ENCODE measurements at regions not wholly inside any gene's neighbourhood (a gene's known extent, or its start where the extent isn't known, plus 50 kb on each side); places are given as distances from the start of the nearest gene placed in this dataset.

DNA sequence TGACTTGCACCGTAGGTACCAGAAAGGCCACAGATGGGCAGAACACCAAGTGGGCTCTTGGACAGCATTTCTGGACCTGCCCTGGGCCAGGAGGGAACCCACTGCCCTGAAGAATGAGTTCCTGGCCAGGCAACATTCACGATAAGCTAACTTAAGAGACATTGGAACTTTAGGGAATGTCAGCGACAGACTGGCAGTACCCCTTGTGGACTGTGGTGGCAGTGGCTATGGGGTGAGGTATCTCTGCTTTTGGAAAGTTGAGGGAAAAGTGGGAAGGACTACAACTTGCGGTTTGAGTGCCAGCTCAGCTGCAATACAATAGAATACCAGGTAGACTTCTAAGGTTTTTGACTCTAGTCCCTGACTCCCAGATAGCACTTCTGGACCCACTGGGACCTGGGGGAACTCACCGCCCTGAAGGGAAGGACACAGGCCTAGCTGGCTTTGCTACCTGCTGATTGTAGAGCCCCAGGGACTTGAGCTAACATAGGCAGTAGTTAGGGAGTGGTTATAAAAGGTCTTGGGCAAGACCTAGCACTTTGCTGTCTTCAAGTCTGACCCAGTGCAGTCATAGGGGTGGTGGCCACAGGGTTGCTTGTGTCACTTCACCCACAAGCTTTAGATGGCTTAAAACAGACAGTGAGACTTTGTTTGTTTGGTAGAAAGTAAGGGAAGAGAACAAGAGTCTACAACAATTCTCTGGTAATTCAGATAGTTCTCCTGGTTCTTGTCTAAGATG lies 617.6 kb downstream of the COL12A1 start:
- 95% methylated on average over 5 of the region's 5 CpGs for WGBS

DNA sequence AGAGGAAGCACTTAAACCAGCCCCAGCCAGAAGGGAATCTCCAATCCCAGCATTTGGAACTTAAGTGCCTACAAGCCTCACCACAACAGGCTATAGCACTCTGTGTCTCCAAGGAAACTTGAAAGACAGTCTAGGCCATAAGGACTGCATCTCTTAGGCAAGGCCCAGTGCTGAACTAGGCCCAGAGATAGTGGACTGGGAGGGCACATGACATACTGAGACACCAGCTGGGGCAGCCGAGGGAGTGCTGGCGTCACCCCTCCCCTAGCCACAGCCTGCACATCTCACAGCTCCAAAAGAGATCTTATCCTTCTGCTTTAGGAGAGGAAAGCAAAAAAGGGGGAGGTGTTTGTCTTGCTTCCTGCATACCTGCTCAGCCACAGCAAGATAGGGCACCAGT lies 618.5 kb downstream of the COL12A1 start:
- H3K27ac ChIP-seq (ENCODE audit: low read depth in 1 of 2, low read length in 1 of 2): no peak overlapping the region
- no peak for DNase-seq (ENCODE audit: low read depth in 6 of 9, low spot score in 9 of 9)
- 77% methylated on average over 2 of the region's 2 CpGs for WGBS

More for the DNA sequence above, 617.6 kb downstream of the COL12A1 start:
- DNase-seq (ENCODE audit: low read depth in 6 of 9, low spot score in 9 of 9): no peak
- H3K27me3 ChIP-seq (ENCODE audit: control insufficient read depth in 2 of 2, insufficient read depth in 1 of 2, low read length in 1 of 2): no peaks in the 10 kb centered on the region
- no peak overlapping the region for H3K4me3 ChIP-seq (ENCODE audit: low read length in 2 of 2)
- H3K9me3 ChIP-seq (ENCODE audit: control insufficient read depth in 2 of 2, insufficient read depth in 1 of 2, low read length in 1 of 2): no peaks in the 10 kb centered on the region
- no peak overlapping the region for H3K27ac ChIP-seq (ENCODE audit: low read depth in 1 of 2, low read length in 1 of 2)
- H3K4me1 ChIP-seq (ENCODE audit: control insufficient read depth in 2 of 2, insufficient read depth in 2 of 2, low read length in 2 of 2): no peaks in the 10 kb centered on the region
- H3K36me3 ChIP-seq (ENCODE audit: control insufficient read depth in 2 of 2, insufficient read depth in 2 of 2, low read length in 1 of 2): no peaks in the 10 kb centered on the region

DNA sequence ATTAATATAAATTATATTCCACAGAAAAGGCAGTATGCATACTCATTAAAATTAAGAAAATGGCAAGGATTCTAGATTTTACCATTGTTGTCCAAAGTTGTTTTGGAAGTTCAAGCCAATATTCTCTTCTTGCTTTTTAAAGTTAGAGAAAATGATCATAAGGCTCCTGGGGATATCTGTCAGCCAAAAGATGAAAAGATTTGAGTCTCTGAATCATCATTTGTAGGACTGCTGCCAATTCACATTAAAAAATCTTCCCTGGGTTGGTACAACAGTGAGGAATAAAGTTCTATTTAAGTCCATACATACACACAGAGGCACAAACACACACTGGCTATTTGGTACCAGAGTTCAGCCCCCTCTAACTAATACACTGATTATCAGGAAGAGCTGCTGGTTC lies 620.1 kb downstream of the COL12A1 start:
- H3K27me3 ChIP-seq (ENCODE audit: control insufficient read depth in 2 of 2, insufficient read depth in 1 of 2, low read length in 1 of 2): no peaks in the 10 kb centered on the region
- DNase-seq (ENCODE audit: low read depth in 6 of 9, low spot score in 9 of 9): no peak
- H3K27ac ChIP-seq (ENCODE audit: low read depth in 1 of 2, low read length in 1 of 2): no peak overlapping the region
- H3K4me1 ChIP-seq (ENCODE audit: control insufficient read depth in 2 of 2, insufficient read depth in 2 of 2, low read length in 2 of 2): no peaks in the 10 kb centered on the region
- H3K9me3 ChIP-seq (ENCODE audit: control insufficient read depth in 2 of 2, insufficient read depth in 1 of 2, low read length in 1 of 2): no peaks in the 10 kb centered on the region
- no peaks in the 10 kb centered on the region for H3K36me3 ChIP-seq (ENCODE audit: control insufficient read depth in 2 of 2, insufficient read depth in 2 of 2, low read length in 1 of 2)
- no peak overlapping the region for H3K4me3 ChIP-seq (ENCODE audit: low read length in 2 of 2)

More for the DNA sequence above, 618.5 kb downstream of the COL12A1 start:
- Histone ChIP-seq H3K4me3 (ENCODE audit: low read length in 2 of 2) (no peak overlapping the region), H3K9me3 (ENCODE audit: control insufficient read depth in 2 of 2, insufficient read depth in 1 of 2, low read length in 1 of 2) (no peaks in the 10 kb centered on the region), H3K27me3 (ENCODE audit: control insufficient read depth in 2 of 2, insufficient read depth in 1 of 2, low read length in 1 of 2) (no peaks in the 10 kb centered on the region), H3K4me1 (ENCODE audit: control insufficient read depth in 2 of 2, insufficient read depth in 2 of 2, low read length in 2 of 2) (no peaks in the 10 kb centered on the region), H3K36me3 (ENCODE audit: control insufficient read depth in 2 of 2, insufficient read depth in 2 of 2, low read length in 1 of 2) (no peaks in the 10 kb centered on the region)

DNA sequence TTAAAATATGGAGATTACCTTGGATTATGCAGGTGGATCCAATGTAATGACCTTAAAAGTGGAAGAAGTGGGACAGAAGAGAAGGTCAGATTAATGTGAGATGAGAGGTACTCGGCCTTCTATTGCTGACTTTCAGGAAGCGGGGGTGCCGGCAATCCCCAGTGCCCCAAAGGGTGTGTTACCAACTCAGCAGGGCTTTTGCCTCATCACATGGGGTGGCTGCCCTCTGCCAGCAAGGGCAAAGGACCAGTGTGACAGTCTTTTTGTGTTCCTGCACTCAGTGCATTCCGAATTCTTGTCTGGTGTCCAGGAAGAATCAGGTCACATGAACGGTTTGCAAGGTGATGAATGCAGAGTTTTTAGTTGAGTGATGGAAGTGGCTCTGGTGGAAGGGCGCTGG lies 624.2 kb downstream of the COL12A1 start:
- Histone ChIP-seq H3K36me3 (ENCODE audit: control insufficient read depth in 2 of 2, insufficient read depth in 2 of 2, low read length in 1 of 2) (no peaks in the 10 kb centered on the region), H3K9me3 (ENCODE audit: control insufficient read depth in 2 of 2, insufficient read depth in 1 of 2, low read length in 1 of 2) (no peaks in the 10 kb centered on the region), H3K27ac (ENCODE audit: low read depth in 1 of 2, low read length in 1 of 2) (no peak overlapping the region), H3K27me3 (ENCODE audit: control insufficient read depth in 2 of 2, insufficient read depth in 1 of 2, low read length in 1 of 2) (no peaks in the 10 kb centered on the region), H3K4me1 (ENCODE audit: control insufficient read depth in 2 of 2, insufficient read depth in 2 of 2, low read length in 2 of 2) (no peaks in the 10 kb centered on the region), H3K4me3 (ENCODE audit: low read length in 2 of 2) (no peak overlapping the region)
- no peak for DNase-seq (ENCODE audit: low read depth in 6 of 9, low spot score in 9 of 9)
- 97% methylated on average over 6 of the region's 6 CpGs for WGBS

DNA sequence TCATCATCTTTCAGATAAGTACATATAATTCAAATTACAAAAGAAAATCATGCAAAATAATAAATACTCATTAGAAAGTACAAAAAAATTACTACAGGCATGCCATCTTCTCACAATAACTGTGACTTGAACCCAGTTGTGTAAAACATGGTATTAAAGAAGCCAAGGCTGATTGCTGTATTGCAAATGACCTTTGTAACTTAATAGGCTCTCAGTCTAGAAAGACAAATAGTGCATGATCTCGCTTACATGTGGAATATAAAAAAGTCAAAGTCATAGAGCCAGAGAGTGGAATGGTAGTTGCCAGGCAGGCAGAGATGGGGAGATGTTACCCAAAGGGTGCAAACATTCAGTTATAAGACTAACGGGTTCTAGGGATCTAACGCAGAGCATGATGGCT lies 626.1 kb downstream of the COL12A1 start:
- Histone ChIP-seq H3K4me1 (ENCODE audit: control insufficient read depth in 2 of 2, insufficient read depth in 2 of 2, low read length in 2 of 2) (no peaks in the 10 kb centered on the region), H3K9me3 (ENCODE audit: control insufficient read depth in 2 of 2, insufficient read depth in 1 of 2, low read length in 1 of 2) (no peaks in the 10 kb centered on the region), H3K27me3 (ENCODE audit: control insufficient read depth in 2 of 2, insufficient read depth in 1 of 2, low read length in 1 of 2) (no peaks in the 10 kb centered on the region), H3K27ac (ENCODE audit: low read depth in 1 of 2, low read length in 1 of 2) (no peak overlapping the region), H3K36me3 (ENCODE audit: control insufficient read depth in 2 of 2, insufficient read depth in 2 of 2, low read length in 1 of 2) (no peaks in the 10 kb centered on the region), H3K4me3 (ENCODE audit: low read length in 2 of 2) (no peak overlapping the region)
- over 99% methylated on average over 3 of the region's 3 CpGs for WGBS
- no peak for DNase-seq (ENCODE audit: low read depth in 6 of 9, low spot score in 9 of 9)

DNA sequence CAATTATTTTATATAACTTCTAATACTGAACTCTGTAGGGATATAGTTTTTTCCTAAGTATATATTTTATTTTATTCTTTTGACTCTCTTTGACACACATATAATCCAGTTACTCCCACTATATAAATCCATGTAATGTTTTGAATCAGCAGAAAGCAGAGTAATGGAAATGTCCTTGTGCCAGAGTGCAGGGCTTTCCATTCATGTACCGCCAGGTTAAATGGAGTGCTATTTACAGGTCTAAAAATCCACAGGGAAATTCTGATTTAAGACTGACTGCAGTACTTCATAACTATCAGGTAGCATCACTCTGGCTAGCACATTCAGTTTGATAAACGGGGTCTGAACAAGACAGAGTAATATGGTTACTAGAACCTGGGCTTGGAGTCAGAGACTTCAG lies 626.8 kb downstream of the COL12A1 start:
- H3K4me1 ChIP-seq (ENCODE audit: control insufficient read depth in 2 of 2, insufficient read depth in 2 of 2, low read length in 2 of 2): no peaks in the 10 kb centered on the region
- no peak for DNase-seq (ENCODE audit: low read depth in 6 of 9, low spot score in 9 of 9)
- WGBS: 96% methylated on average over 2 of the region's 2 CpGs
- no peaks in the 10 kb centered on the region for H3K27me3 ChIP-seq (ENCODE audit: control insufficient read depth in 2 of 2, insufficient read depth in 1 of 2, low read length in 1 of 2)
- no peaks in the 10 kb centered on the region for H3K9me3 ChIP-seq (ENCODE audit: control insufficient read depth in 2 of 2, insufficient read depth in 1 of 2, low read length in 1 of 2)
- no peak overlapping the region for H3K4me3 ChIP-seq (ENCODE audit: low read length in 2 of 2)
- H3K36me3 ChIP-seq (ENCODE audit: control insufficient read depth in 2 of 2, insufficient read depth in 2 of 2, low read length in 1 of 2): no peaks in the 10 kb centered on the region
- no peak overlapping the region for H3K27ac ChIP-seq (ENCODE audit: low read depth in 1 of 2, low read length in 1 of 2)

DNA sequence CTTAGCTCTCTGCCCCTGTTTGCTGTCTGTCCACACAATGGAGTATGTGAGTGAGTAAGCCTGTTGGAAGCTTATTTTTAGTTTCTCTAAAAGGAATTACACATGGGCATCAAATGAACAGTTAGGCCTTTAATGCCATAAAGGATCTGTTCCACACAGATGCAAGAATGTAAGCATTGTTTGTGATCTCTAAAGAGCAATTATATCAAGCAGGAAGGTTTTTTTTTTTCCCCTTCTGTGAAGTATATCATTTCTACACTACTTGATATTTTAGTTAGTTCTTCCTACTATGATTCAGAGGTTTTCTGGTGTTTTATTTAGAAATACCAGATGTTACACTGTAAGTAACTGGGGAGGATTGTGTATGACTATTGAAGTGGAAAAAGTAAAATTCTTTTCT lies 627.5 kb downstream of the COL12A1 start:
- Histone ChIP-seq H3K27ac (ENCODE audit: low read depth in 1 of 2, low read length in 1 of 2) (no peak overlapping the region), H3K27me3 (ENCODE audit: control insufficient read depth in 2 of 2, insufficient read depth in 1 of 2, low read length in 1 of 2) (no peaks in the 10 kb centered on the region), H3K36me3 (ENCODE audit: control insufficient read depth in 2 of 2, insufficient read depth in 2 of 2, low read length in 1 of 2) (no peaks in the 10 kb centered on the region), H3K4me1 (ENCODE audit: control insufficient read depth in 2 of 2, insufficient read depth in 2 of 2, low read length in 2 of 2) (no peaks in the 10 kb centered on the region), H3K4me3 (ENCODE audit: low read length in 2 of 2) (no peak overlapping the region), H3K9me3 (ENCODE audit: control insufficient read depth in 2 of 2, insufficient read depth in 1 of 2, low read length in 1 of 2) (no peaks in the 10 kb centered on the region)
- no peak for DNase-seq (ENCODE audit: low read depth in 6 of 9, low spot score in 9 of 9)

DNA sequence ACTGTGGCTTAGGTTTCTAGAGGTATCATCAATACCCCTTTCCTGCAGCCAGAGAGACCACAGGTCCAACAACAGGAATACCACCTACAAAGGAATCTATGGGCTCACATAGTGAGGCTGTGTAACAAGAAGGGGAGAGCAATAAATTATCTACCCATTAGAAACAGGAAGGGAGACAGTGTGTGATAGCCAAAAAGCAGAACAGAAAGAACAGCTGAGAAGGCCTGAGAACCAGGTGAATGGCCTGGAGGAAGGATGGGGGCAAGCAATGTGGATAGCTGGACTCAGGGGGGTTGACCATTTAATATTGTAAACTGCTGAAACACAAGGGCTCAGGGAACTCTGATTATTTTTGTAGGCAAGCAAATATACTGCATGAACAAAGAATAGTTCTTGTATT lies 628.2 kb downstream of the COL12A1 start:
- Histone ChIP-seq H3K4me3 (ENCODE audit: low read length in 2 of 2) (no peak overlapping the region), H3K27me3 (ENCODE audit: control insufficient read depth in 2 of 2, insufficient read depth in 1 of 2, low read length in 1 of 2) (no peaks in the 10 kb centered on the region), H3K9me3 (ENCODE audit: control insufficient read depth in 2 of 2, insufficient read depth in 1 of 2, low read length in 1 of 2) (no peaks in the 10 kb centered on the region), H3K36me3 (ENCODE audit: control insufficient read depth in 2 of 2, insufficient read depth in 2 of 2, low read length in 1 of 2) (no peaks in the 10 kb centered on the region), H3K27ac (ENCODE audit: low read depth in 1 of 2, low read length in 1 of 2) (no peak overlapping the region), H3K4me1 (ENCODE audit: control insufficient read depth in 2 of 2, insufficient read depth in 2 of 2, low read length in 2 of 2) (no peaks in the 10 kb centered on the region)
- DNase-seq (ENCODE audit: low read depth in 6 of 9, low spot score in 9 of 9): no peak

DNA sequence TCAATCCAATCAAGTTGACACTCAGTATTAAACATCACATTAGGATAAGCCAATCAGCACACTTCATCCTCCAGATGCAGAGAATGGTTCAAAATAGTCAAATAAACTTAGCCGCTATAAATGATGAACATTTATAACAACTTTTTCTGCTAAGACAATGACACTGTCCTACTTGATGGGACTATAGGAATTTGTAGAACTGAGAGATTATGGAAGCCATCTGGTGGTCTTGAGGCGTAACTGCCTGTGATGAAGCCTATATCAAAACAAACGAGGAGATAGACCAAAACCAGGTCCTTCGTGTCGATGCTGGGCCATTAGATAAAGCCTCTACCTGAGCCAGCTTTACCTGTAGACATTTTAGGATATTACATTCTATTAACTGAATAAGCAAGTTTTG lies 631.1 kb downstream of the COL12A1 start:
- DNase-seq (ENCODE audit: low read depth in 6 of 9, low spot score in 9 of 9): no peak
- H3K4me1 ChIP-seq (ENCODE audit: control insufficient read depth in 2 of 2, insufficient read depth in 2 of 2, low read length in 2 of 2): no peaks in the 10 kb centered on the region
- H3K36me3 ChIP-seq (ENCODE audit: control insufficient read depth in 2 of 2, insufficient read depth in 2 of 2, low read length in 1 of 2): no peaks in the 10 kb centered on the region
- WGBS: 65% methylated on average over 5 of the region's 5 CpGs
- H3K4me3 ChIP-seq (ENCODE audit: low read length in 2 of 2): no peak overlapping the region
- H3K27ac ChIP-seq (ENCODE audit: low read depth in 1 of 2, low read length in 1 of 2): no peak overlapping the region
- no peaks in the 10 kb centered on the region for H3K27me3 ChIP-seq (ENCODE audit: control insufficient read depth in 2 of 2, insufficient read depth in 1 of 2, low read length in 1 of 2)
- H3K9me3 ChIP-seq (ENCODE audit: control insufficient read depth in 2 of 2, insufficient read depth in 1 of 2, low read length in 1 of 2): no peaks in the 10 kb centered on the region

DNA sequence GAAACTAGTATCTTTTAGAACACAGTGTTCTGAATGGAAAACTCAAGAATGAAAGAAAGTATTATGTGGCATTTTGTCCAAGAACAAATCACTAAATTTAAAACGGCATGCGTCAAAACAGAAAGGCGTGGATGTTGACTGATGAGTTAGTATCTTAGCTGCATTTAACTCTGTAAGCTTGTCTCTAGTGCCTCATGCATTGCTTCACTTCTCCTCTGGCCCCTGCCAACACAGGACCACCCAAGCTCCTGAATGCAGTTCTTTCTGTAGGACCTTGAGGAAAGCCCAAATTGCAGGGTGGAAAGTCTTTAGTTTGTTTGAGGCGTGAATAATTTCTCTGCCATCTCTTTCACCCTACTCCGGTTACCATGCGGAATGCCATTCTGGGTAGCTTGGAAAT lies 632.2 kb downstream of the COL12A1 start:
- H3K36me3 ChIP-seq (ENCODE audit: control insufficient read depth in 2 of 2, insufficient read depth in 2 of 2, low read length in 1 of 2): no peaks in the 10 kb centered on the region
- H3K9me3 ChIP-seq (ENCODE audit: control insufficient read depth in 2 of 2, insufficient read depth in 1 of 2, low read length in 1 of 2): no peaks in the 10 kb centered on the region
- no peak overlapping the region for H3K27ac ChIP-seq (ENCODE audit: low read depth in 1 of 2, low read length in 1 of 2)
- no peaks in the 10 kb centered on the region for H3K4me1 ChIP-seq (ENCODE audit: control insufficient read depth in 2 of 2, insufficient read depth in 2 of 2, low read length in 2 of 2)
- no peaks in the 10 kb centered on the region for H3K27me3 ChIP-seq (ENCODE audit: control insufficient read depth in 2 of 2, insufficient read depth in 1 of 2, low read length in 1 of 2)
- no peak overlapping the region for H3K4me3 ChIP-seq (ENCODE audit: low read length in 2 of 2)
- 95% methylated on average over 6 of the region's 6 CpGs for WGBS
- DNase-seq (ENCODE audit: low read depth in 6 of 9, low spot score in 9 of 9): no peak

Measured in thymus (tissue), 11 donors.